CD4-positive, alpha-beta T cell treated with Interleukin-6 for 4 hours (primary cell): ENCODE measurements at regions not wholly inside any gene's neighbourhood (a gene's known extent, or its start where the extent isn't known, plus 50 kb on each side); places are given as distances from the start of the nearest gene placed in this dataset.
"Not testable (repeated sequence)": the region's sequence is repeated elsewhere in the genome, so short reads cannot be mapped to it uniquely, and the experiment has no call there.

Source experiments
- DNase-seq: peaks from one replicate; pipeline ENCODE4 v3.0.0-alpha.2; 2020; ENCODE audit warnings: mixed read lengths

- DNase-seq, result no peak
Measured at GRCh38 chr5:14054111-14054854, 88.9 kb upstream of the TRIO start.

GRCh38 chr5:14050821-14051220 lies 92.3 kb upstream of the TRIO start:
- DNase-seq, result no peak

GRCh38 chr5:14048434-14048833 lies 94.7 kb upstream of the TRIO start:
- no peak for DNase-seq

GRCh38 chr5:14041528-14042192 lies 97.2 kb upstream of the DNAH5 start:
- no peak for DNase-seq

GRCh38 chr5:14040542-14040941 lies 96.1 kb upstream of the DNAH5 start:
- DNase-seq, result no peak

GRCh38 chr5:14039576-14039975 lies 95.1 kb upstream of the DNAH5 start:
- no peak for DNase-seq

GRCh38 chr5:14039063-14039462 lies 94.6 kb upstream of the DNAH5 start:
- DNase-seq, result no peak

- DNase-seq, result no peak
Measured at GRCh38 chr5:14038341-14038959, 94.0 kb upstream of the DNAH5 start.

- DNase-seq, result no peak
Measured at GRCh38 chr5:14036947-14037346, 92.5 kb upstream of the DNAH5 start.

- no peak for DNase-seq
Measured at GRCh38 chr5:14036514-14036913, 92.0 kb upstream of the DNAH5 start.

GRCh38 chr5:14035859-14036503 lies 91.5 kb upstream of the DNAH5 start:
- no peak for DNase-seq

- DNase-seq, result no peak
Measured at GRCh38 chr5:14034963-14035362, 90.5 kb upstream of the DNAH5 start.

- no peak for DNase-seq
Measured at GRCh38 chr5:14032918-14033317, 88.4 kb upstream of the DNAH5 start.

- DNase-seq, result no peak
Measured at GRCh38 chr5:14028938-14029584, 84.6 kb upstream of the DNAH5 start.

- DNase-seq, result no peak
Measured at GRCh38 chr5:14028188-14028587, 83.7 kb upstream of the DNAH5 start.

- DNase-seq, result no peak
Measured at GRCh38 chr5:14025569-14026286, 81.2 kb upstream of the DNAH5 start.

- no peak for DNase-seq
Measured at GRCh38 chr5:14022971-14023370, 78.5 kb upstream of the DNAH5 start.

- not testable (repeated sequence) for DNase-seq
Measured at GRCh38 chr5:14020944-14021343, 76.5 kb upstream of the DNAH5 start.

- DNase-seq, result no peak
Measured at GRCh38 chr5:14019768-14020290, 75.3 kb upstream of the DNAH5 start.

- DNase-seq, result no peak
Measured at GRCh38 chr5:14017904-14018303, 73.4 kb upstream of the DNAH5 start.

GRCh38 chr5:14016549-14016948 lies 72.1 kb upstream of the DNAH5 start:
- no peak for DNase-seq
